GM18505 (cell line): ENCODE measurements at regions not wholly inside any gene's neighbourhood (a gene's known extent, or its start where the extent isn't known, plus 50 kb on each side); places are given as distances from the start of the nearest gene placed in this dataset.

Experiments
- ATAC-seq: cut with Tn5 transposase; IDR thresholded peaks from one replicate; pipeline ENCODE4 v1.9.1; 2021; ENCODE audit not compliant: unreplicated experiment
- POLR2A ChIP-seq: IDR thresholded peaks from 4 replicates; pipeline ENCODE4 v1.6.1; 2011; ENCODE audit warnings: borderline replicate concordance; ENCODE audit not compliant: insufficient read depth, insufficient read length; ENCODE audit errors: extremely low read depth

GRCh38 chr2:3970791-3971651 lies 267.6 kb downstream of the DCDC2C start:
- TF ChIP-seq POLR2A, result no peak
- no peak for ATAC-seq

- no peak for ATAC-seq
- no peak for TF ChIP-seq POLR2A
Observed at GRCh38 chr2:3971652-3972192, 268.3 kb downstream of the DCDC2C start.

GRCh38 chr2:3972377-3972776 lies 269.0 kb downstream of the DCDC2C start:
- ATAC-seq, result no peak
- TF ChIP-seq POLR2A, result no peak

- no peak for TF ChIP-seq POLR2A
- ATAC-seq, result no peak
Observed at GRCh38 chr2:3974765-3975164, 271.4 kb downstream of the DCDC2C start.

- TF ChIP-seq POLR2A, result no peak
- ATAC-seq, result no peak
Observed at GRCh38 chr2:3981446-3981987, 278.1 kb downstream of the DCDC2C start.

- ATAC-seq, result no peak
- no peak for TF ChIP-seq POLR2A
Observed at GRCh38 chr2:3982160-3982559, 278.8 kb downstream of the DCDC2C start.

- no peak for TF ChIP-seq POLR2A
- no peak for ATAC-seq
Observed at GRCh38 chr2:3986063-3986462, 282.7 kb downstream of the DCDC2C start.

GRCh38 chr2:3986530-3987258 lies 283.3 kb downstream of the DCDC2C start:
- no peak for ATAC-seq
- TF ChIP-seq POLR2A, result no peak

GRCh38 chr2:4002841-4003403 lies 299.5 kb downstream of the DCDC2C start:
- ATAC-seq, result no peak

GRCh38 chr2:4012197-4012596 lies 308.8 kb downstream of the DCDC2C start:
- no peak for ATAC-seq
- no peak for TF ChIP-seq POLR2A

More at GRCh38 chr2:4002841-4003403, 299.5 kb downstream of the DCDC2C start:
- no peak for TF ChIP-seq POLR2A

GRCh38 chr2:4018535-4018934 lies 315.2 kb downstream of the DCDC2C start:
- ATAC-seq, result no peak
- TF ChIP-seq POLR2A, result no peak

GRCh38 chr2:4020153-4020552 lies 316.8 kb downstream of the DCDC2C start:
- TF ChIP-seq POLR2A, result no peak
- no peak for ATAC-seq

- ATAC-seq, result no peak
- TF ChIP-seq POLR2A, result no peak
Observed at GRCh38 chr2:4020649-4021048, 317.3 kb downstream of the DCDC2C start.
